Ascending aorta (tissue), 2 donors: ENCODE measurements at regions not wholly inside any gene's neighbourhood (a gene's known extent, or its start where the extent isn't known, plus 50 kb on each side); places are given as distances from the start of the nearest gene placed in this dataset.

Experiments
- DNase-seq, 2 donors: peaks; one replicate each; pipeline ENCODE4 v3.0.0-alpha.2; 2019; ENCODE audit warnings: low spot score in 2 of 2
- H3K27ac ChIP-seq, 2 donors: fragments of 200-600 bp; sonication (generic); one replicate each; pipeline ENCODE4 v1.5.1; 2016 to 2017; ENCODE audit warnings: mild to moderate bottlenecking in 1 of 2
- H3K27me3 ChIP-seq: fragments of 200-600 bp; sonication (generic); one replicate; pipeline ENCODE4 v1.5.1; 2017
- H3K36me3 ChIP-seq, 2 donors: fragments of 200-600 bp; sonication (generic); one replicate each; pipeline ENCODE4 v1.5.1; 2016
- H3K4me1 ChIP-seq, 2 donors: fragments of 200-600 bp; sonication (generic); one replicate each; pipeline ENCODE4 v1.5.1; 2016 to 2017; ENCODE audit warnings: mild to moderate bottlenecking in 1 of 2
- H3K4me3 ChIP-seq, 2 donors: fragments of 200-600 bp; sonication (generic); one replicate each; pipeline ENCODE4 v1.5.1; 2016 to 2017; ENCODE audit warnings: mild to moderate bottlenecking in 1 of 2
- H3K9me3 ChIP-seq, 2 donors: fragments of 200-600 bp; sonication (generic); one replicate each; pipeline ENCODE4 v1.5.1; 2016
- intact Hi-C: fragments of 100-400 bp; cut with DNase I; formaldehyde crosslinking; loops from one replicate; pipeline ENCODE4 v1.15.1; 2023
- TF ChIP-seq, protein P1 (sequence below), 3 experiments: fragments of 200-600 bp in 2 of 3; fragments of 450-650 bp in 1 of 3; sonication (generic) in 2 of 3; IDR thresholded peaks; one replicate each; pipeline ENCODE4 v1.5.1; 2016 to 2019; ENCODE audit warnings: antibody characterized with exemption in 3 of 3, mild to moderate bottlenecking in 1 of 3, moderate library complexity in 1 of 3

DNA sequence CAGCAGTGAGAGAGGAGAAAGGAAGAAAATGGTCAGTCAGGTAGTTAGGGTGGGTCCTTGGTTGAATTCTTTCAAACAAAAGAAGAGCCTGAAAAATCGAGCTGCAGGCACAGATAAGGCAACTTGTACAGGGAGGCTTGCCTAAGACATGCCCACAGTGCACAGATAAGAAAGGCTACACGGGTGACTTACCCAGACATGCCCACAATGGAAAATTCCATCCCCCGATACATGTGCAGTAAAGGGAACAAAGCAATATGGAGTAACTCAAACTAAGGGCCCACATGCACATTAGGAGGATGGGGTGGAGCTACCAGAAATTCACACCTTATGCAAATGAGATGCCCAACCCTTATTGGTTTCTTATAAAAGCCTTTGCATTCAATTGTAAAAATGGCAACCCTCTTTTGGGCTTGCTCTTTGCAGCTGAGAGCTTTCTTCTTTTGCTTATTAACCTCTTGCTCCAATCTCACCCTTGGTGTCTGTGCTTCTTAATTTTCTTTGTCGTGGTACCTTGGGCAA lies 110.3 kb upstream of the RMP24 start:
- intact Hi-C loops: no loop called here
- Histone ChIP-seq H3K4me3 (no peak overlapping the region), H3K27ac (no peak overlapping the region)

GRCh38 chr18:35864916-35865315 lies 107.6 kb upstream of the RMP24 start:
- Histone ChIP-seq H3K27me3 (no peaks in the 10 kb centered on the region), H3K4me1 (peaks cover 0 to 2% of the 10 kb centered on the region in 2 donors), H3K9me3 (no peaks in the 10 kb centered on the region), H3K27ac (no peak overlapping the region), H3K36me3 (no peaks in the 10 kb centered on the region), H3K4me3 (no peak overlapping the region)
- DNase-seq: no peak
- TF ChIP-seq, protein P1, sequence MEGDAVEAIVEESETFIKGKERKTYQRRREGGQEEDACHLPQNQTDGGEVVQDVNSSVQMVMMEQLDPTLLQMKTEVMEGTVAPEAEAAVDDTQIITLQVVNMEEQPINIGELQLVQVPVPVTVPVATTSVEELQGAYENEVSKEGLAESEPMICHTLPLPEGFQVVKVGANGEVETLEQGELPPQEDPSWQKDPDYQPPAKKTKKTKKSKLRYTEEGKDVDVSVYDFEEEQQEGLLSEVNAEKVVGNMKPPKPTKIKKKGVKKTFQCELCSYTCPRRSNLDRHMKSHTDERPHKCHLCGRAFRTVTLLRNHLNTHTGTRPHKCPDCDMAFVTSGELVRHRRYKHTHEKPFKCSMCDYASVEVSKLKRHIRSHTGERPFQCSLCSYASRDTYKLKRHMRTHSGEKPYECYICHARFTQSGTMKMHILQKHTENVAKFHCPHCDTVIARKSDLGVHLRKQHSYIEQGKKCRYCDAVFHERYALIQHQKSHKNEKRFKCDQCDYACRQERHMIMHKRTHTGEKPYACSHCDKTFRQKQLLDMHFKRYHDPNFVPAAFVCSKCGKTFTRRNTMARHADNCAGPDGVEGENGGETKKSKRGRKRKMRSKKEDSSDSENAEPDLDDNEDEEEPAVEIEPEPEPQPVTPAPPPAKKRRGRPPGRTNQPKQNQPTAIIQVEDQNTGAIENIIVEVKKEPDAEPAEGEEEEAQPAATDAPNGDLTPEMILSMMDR (IDR thresholded peaks at IDR 0.05): no peak
- intact Hi-C loops: no loop called here

More for the DNA sequence above, 110.3 kb upstream of the RMP24 start:
- TF ChIP-seq, protein P1 (IDR thresholded peaks at IDR 0.05): no peak
- peaks cover 0 to 2% of the 10 kb centered on the region in 2 donors for H3K4me1 ChIP-seq
- H3K36me3 ChIP-seq: no peaks in the 10 kb centered on the region
- DNase-seq: no peak
- no peaks in the 10 kb centered on the region for H3K9me3 ChIP-seq
- H3K27me3 ChIP-seq: no peaks in the 10 kb centered on the region

DNA sequence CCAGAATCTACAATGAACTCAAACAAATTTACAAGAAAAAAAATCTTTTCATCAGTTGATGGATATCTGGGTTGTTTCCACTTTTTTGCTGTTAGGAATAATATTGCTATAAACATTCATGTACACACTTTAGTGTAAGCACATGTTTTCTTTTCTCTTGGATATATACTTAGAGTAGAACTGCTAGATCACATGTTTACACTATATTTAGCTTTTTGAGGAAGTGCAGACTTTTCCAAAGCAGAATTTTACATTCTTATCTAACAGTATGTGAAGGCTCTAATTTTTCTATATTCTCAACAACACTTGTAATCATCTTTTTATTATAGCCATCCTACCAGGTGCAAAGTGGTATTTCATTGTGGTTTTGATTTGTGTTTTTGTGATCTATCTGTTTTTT lies 103.6 kb upstream of the RMP24 start:
- intact Hi-C loops: no loop called here
- TF ChIP-seq, protein P1 (IDR thresholded peaks at IDR 0.05): no peak
- Histone ChIP-seq H3K4me1 (no peaks in the 10 kb centered on the region), H3K36me3 (no peaks in the 10 kb centered on the region), H3K4me3 (no peak overlapping the region), H3K9me3 (peaks cover 0 to 4% of the 10 kb centered on the region in 2 donors), H3K27me3 (no peaks in the 10 kb centered on the region), H3K27ac (no peak overlapping the region)
- DNase-seq: no peak

DNA sequence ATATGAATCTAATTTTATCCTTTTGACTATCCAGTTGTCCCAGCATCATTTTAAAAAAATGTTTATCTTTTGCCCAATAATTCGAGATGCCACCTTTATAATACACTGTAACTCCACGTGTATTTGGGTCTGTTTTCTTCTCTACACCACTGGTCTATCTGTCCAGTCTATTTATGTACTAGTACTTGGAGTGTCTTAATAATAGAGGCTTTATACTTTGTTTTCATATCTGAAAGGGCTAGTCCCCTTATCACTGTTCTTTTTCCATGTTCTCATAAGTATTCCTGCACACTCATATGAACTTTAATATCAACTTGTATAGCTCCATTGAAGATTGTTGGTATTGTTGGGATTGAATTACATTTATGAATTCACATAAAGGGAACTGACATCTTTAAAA lies 101.1 kb upstream of the RMP24 start:
- H3K27ac ChIP-seq: no peak overlapping the region
- intact Hi-C loops: no loop called here
- DNase-seq: no peak
- H3K9me3 ChIP-seq: peaks cover 0 to 4% of the 10 kb centered on the region in 2 donors
- no peaks in the 10 kb centered on the region for H3K36me3 ChIP-seq
- H3K27me3 ChIP-seq: no peaks in the 10 kb centered on the region
- H3K4me1 ChIP-seq: no peaks in the 10 kb centered on the region
- TF ChIP-seq, protein P1 (IDR thresholded peaks at IDR 0.05): no peak
- no peak overlapping the region for H3K4me3 ChIP-seq

DNA sequence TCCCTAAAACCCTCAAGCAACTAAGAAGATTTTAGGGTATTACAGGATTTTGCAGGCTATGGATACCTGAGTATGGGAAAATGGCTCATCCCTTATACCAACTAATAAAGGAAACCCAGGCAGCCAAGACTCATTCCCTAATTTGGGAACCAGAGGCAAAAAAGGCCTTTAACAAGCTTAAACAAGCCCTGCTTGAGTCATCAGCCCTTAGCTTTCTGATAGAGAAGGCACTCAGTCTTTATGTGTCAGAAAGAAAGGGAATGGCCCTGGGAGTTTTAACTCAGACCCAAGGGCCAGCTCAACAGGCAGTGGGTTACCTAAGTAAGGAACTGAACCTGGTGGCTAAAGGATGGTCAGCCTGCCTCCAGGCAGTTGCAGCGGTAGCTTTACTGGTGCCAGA lies 96.9 kb upstream of the RMP24 start:
- DNase-seq: no peak
- Histone ChIP-seq H3K4me1 (no peaks in the 10 kb centered on the region), H3K27ac (no peak overlapping the region), H3K36me3 (no peaks in the 10 kb centered on the region), H3K4me3 (no peak overlapping the region), H3K27me3 (no peaks in the 10 kb centered on the region), H3K9me3 (peaks cover 0 to 4% of the 10 kb centered on the region in 2 donors)
- TF ChIP-seq, protein P1 (IDR thresholded peaks at IDR 0.05): no peak
- intact Hi-C loops: no loop called here

DNA sequence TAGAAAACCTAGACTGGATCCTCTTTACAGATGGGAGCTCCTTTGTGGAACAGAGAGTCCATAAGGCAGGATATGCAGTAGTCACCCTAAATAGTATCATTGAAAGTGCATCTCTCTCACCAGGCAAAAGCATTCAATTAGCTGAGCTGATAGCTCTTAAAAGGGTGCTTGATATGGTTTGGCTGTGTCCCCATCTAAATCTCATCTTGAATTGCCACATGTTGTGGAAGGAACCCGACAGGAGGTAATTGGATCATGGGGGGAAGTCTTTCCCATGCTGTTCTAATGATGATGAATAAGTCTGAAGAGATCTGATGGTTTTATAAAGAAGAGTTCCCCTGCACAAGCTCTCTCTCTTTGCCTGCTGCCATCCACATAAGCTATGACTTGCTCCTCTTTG lies 96.2 kb upstream of the RMP24 start:
- Histone ChIP-seq H3K36me3 (no peaks in the 10 kb centered on the region), H3K9me3 (peaks cover 0 to 4% of the 10 kb centered on the region in 2 donors), H3K4me3 (no peak overlapping the region), H3K4me1 (no peaks in the 10 kb centered on the region), H3K27me3 (no peaks in the 10 kb centered on the region), H3K27ac (no peak overlapping the region)
- TF ChIP-seq, protein P1 (IDR thresholded peaks at IDR 0.05): no peak
- intact Hi-C loops: no loop called here
- DNase-seq: no peak
